GM21381 (cell line): ENCODE measurements at regions not wholly inside any gene's neighbourhood (a gene's known extent, or its start where the extent isn't known, plus 50 kb on each side); places are given as distances from the start of the nearest gene placed in this dataset.

Experiments used
- ATAC-seq: cut with Tn5 transposase; IDR thresholded peaks from one replicate; pipeline ENCODE4 v1.9.1; 2021; ENCODE audit warnings: mild to moderate bottlenecking, moderate library complexity; ENCODE audit not compliant: unreplicated experiment

GRCh38 chr2:106977717-106978116, 91.8 kb upstream of the ST6GAL2 start:
- no peak for ATAC-seq

DNA sequence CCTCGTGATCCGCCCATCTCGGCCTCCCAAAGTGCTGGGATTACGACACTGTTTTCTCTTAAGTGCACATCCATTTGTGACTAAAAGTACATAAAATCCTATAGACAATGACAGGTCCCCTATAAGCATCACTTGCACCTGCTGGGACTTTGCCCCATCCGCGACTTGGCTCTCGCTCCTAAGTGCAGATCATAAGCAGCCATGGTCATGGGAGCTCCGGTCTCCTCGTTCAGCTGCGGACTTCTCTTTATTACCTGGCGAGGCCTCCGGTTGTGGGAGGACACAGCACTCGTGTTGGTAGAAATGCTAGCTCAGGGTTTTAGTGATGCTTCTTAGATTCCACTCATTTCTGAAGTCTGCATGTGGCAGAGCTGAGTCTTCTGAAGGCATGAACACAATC, 92.7 kb upstream of the ST6GAL2 start:
- no peak for ATAC-seq

DNA sequence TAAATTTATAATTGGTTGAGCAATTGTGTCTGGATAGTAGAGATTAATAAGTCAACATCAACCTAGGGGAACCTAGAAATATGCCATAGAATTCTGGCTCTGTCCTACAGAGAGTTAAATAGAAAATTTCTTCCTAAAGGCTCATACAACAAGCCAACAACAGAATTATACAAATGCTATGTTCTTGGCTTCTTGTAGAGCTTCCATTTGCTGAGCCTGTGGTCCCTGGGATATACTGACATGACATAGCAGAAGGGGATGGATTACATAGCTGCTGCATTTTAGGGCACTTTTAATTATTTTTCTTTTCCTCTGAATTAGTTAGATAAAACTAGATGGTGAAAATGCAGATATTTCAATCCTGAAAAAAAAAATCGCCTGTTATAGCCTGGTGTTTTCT, 95.5 kb upstream of the ST6GAL2 start:
- no peak for ATAC-seq

DNA sequence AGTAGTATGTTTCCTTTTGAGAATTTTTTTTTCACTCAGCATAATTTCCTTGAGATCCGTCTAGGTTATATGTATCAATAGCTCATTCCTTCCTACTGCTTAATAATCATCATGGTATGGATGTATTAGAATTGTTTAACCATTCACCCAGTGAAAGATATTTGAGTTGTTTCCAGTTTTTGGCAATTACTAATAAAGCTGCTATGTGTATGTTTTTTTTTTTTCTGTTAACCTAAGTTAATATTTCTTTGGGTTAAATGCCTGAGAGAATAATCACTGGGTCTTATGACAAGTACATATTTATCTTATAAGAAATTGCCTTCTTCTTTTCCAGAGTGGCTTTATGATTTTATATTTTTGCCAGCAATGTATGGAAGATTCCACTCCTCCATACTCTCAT, 96.4 kb upstream of the ST6GAL2 start:
- no peak for ATAC-seq

GRCh38 chr2:106983305-106983704, 97.3 kb upstream of the ST6GAL2 start:
- no peak for ATAC-seq

GRCh38 chr2:106988361-106988760, 102.4 kb upstream of the ST6GAL2 start:
- no peak for ATAC-seq

GRCh38 chr2:106990297-106990696, 104.3 kb upstream of the ST6GAL2 start:
- no peak for ATAC-seq

DNA sequence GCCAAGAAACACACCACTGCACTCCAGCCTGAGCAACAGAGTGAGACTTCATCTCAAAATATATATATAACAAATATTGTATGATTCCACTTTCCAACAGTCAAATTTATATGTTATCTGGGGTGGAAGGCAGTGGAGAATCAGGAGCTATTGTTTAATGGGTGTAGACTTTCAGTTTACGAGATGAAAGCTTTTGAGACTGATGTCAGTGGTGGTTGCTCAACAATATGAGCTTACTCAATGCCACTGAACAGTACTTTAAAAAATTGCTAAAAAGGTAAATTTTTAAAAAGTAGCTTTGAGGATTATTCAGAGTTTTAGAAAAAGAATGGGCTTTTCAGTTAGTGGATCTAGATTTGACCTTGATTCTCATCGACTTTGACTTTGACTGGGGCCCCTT, 105.9 kb upstream of the ST6GAL2 start:
- ATAC-seq, result no peak

GRCh38 chr2:106995556-106995955, 109.6 kb upstream of the ST6GAL2 start:
- no peak for ATAC-seq

GRCh38 chr2:106996171-106996769, 110.3 kb upstream of the ST6GAL2 start:
- ATAC-seq, result no peak

- no peak for ATAC-seq
Measured at GRCh38 chr2:106997204-106997603, 111.2 kb upstream of the ST6GAL2 start.

GRCh38 chr2:107001062-107001461, 115.1 kb upstream of the ST6GAL2 start:
- ATAC-seq, result no peak

- no peak for ATAC-seq
Measured at GRCh38 chr2:107001551-107001950, 115.6 kb upstream of the ST6GAL2 start.

- ATAC-seq, result no peak
Measured at GRCh38 chr2:107001964-107002696, 116.2 kb upstream of the ST6GAL2 start.

GRCh38 chr2:107002735-107003134, 116.8 kb upstream of the ST6GAL2 start:
- no peak for ATAC-seq

- ATAC-seq, result no peak
Measured at GRCh38 chr2:107005853-107006252, 119.9 kb upstream of the ST6GAL2 start.

DNA sequence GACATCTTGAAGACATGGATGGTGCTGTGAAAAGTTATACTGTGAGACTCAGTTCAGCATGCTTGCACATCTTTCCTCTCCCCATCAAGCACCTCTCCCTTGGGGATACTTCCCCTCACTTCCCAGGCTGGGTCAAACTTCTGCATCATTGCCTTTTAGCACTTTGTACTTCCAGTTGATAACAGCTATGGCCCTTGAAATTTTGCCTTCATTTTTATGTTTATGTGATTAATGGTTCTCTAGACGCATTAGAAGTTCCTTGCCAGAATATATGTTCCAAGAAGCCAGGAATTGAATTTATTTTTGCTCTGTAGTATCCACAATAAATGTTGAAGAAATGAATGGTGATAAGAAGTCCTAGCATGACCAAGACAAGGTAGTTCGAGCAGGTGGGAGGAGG, 120.9 kb upstream of the ST6GAL2 start:
- no peak for ATAC-seq

- no peak for ATAC-seq
Measured at GRCh38 chr2:107007927-107008326, 122.0 kb upstream of the ST6GAL2 start.

GRCh38 chr2:107008843-107009242, 122.9 kb upstream of the ST6GAL2 start:
- ATAC-seq, result no peak

DNA sequence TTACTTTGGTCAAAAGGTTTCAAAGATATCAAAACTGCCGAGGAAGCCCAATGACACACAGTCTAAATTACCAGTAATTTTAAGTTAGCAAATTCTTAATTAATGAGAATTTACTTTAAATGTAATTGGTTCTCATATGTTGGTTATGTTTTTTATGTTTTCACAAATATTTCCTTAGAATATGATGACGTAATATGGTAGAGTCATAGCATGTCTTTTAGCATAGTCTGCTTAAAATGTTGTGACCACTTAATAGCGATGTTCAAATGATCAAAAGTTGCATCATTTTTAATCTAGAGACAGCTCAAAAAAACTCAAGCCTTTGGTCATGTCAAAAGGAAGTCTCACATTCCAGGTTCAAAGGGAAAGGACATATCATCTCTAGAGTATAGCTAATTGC, 123.3 kb upstream of the ST6GAL2 start:
- ATAC-seq, result no peak

DNA sequence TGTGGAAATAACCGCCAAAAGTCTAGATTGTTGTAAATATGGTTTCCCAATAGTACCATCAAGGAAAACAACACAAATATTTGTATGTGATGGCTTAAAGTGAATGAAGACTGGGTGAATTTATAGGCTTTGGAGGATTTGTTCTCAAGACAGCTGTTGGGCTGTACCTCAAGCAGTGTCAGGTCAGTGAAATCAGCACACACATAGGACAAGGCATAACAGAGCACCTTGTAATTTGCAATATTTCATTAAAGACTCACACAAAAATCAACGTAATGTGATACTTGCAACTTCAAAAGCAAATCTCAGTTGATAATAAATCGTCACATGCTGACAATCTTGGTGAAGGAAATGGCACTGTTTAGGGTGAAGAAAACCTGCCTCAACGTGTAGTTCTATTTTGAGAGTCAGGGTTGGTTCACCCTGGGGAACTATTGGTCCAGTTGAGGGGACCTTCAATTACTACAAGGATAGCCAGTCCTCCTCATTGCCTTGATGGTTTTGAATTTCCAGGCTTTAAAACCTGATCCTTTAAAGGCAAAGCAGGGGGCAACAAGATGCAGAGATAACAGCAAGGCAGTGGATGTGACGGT, 126.8 kb upstream of the ST6GAL2 start:
- ATAC-seq, result no peak

DNA sequence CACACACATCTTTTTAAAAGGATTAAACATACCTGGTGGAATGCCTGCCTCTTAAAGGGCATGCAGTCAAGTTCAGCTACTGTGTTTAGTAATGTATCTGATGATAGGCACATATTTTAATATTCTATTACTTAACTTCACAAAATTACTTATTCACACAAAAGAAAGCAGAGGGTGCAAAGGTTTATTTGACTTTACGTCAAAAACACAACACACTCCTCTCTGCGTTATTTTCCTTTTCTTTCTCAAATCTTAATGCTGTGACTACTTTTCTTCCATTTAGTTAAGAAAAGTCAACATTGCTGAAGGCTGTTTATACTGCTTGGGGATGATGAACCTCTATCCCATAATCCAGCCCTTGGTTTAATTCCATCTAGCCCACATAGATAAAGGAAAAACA, 127.9 kb upstream of the ST6GAL2 start:
- no peak for ATAC-seq
